Naive thymus-derived CD4-positive, alpha-beta T cell (primary cell): ENCODE measurements at regions not wholly inside any gene's neighbourhood (a gene's known extent, or its start where the extent isn't known, plus 50 kb on each side); places are given as distances from the start of the nearest gene placed in this dataset.

Source experiments
- ATAC-seq: fragments of 150-1000 bp; cut with Tn5 transposase; 2 replicates; pipeline ENCODE4 v1.10.0; 2021; ENCODE audit warnings: mild to moderate bottlenecking, moderate library complexity
- CTCF ChIA-PET: fragments of 350-600 bp; sonication (Branson Sonifier 250); formaldehyde crosslinking; loops from one replicate; lab custom pipeline; 2021; ENCODE audit warnings: antibody characterized with exemption; lab: Charles Lee
- POLR2A ChIA-PET: fragments of 350-600 bp; sonication (Branson Sonifier 250); formaldehyde crosslinking; loops from one replicate; lab custom pipeline; 2021; ENCODE audit warnings: antibody characterized with exemption, inconsistent platforms; lab: Charles Lee
- DNase-seq, 9 donors: peaks; one replicate each; pipeline versions ENCODE4 v3.0.0 to v3.0.0-alpha.2; 2020 to 2022; ENCODE audit warnings: mixed read lengths in 1 of 9
- H3K27ac ChIP-seq: one replicate; pipeline ENCODE4 v1.7.0; 2013; ENCODE audit warnings: mild to moderate bottlenecking, low read depth, low read length, moderate library complexity
- H3K27me3 ChIP-seq, 2 donors: one replicate each; pipeline ENCODE4 v1.7.0; 2013; ENCODE audit warnings: low read length in 2 of 2, mild to moderate bottlenecking in 2 of 2, moderate library complexity in 2 of 2; ENCODE audit not compliant: control insufficient read depth in 2 of 2, insufficient read depth in 2 of 2
- H3K36me3 ChIP-seq, 3 experiments: 1 replicate in 2 of 3; 2 replicates in 1 of 3; pipeline ENCODE4 v1.7.0; 2013; ENCODE audit warnings: low read length in 3 of 3, mild to moderate bottlenecking in 3 of 3, moderate library complexity in 1 of 3; ENCODE audit not compliant: insufficient read depth in 3 of 3, control insufficient read depth in 2 of 3
- H3K4me1 ChIP-seq, 2 donors: one replicate each; pipeline ENCODE4 v1.7.0; 2013; ENCODE audit warnings: low read length in 2 of 2, mild to moderate bottlenecking in 2 of 2, moderate library complexity in 1 of 2; ENCODE audit not compliant: control insufficient read depth in 2 of 2, insufficient read depth in 2 of 2
- H3K4me3 ChIP-seq: 2 replicates; pipeline ENCODE4 v1.7.0; 2013; ENCODE audit warnings: mild to moderate bottlenecking, low read length
- H3K9me3 ChIP-seq, 3 experiments: 1 replicate in 2 of 3; 2 replicates in 1 of 3; pipeline ENCODE4 v1.7.0; 2013; ENCODE audit warnings: low read length in 3 of 3; ENCODE audit not compliant: control insufficient read depth in 2 of 3
- H3K27ac Mint-ChIP-seq, 9 donors: one replicate each; pipeline ENCODE4 v1.8.0; 2020 to 2022; ENCODE audit warnings: mixed read lengths in 9 of 9, mild to moderate bottlenecking in 8 of 9, moderate library complexity in 5 of 9, inconsistent platforms in 2 of 9
- H3K27me3 Mint-ChIP-seq, 5 donors: one replicate each; pipeline ENCODE4 v1.8.0; 2021 to 2022; ENCODE audit warnings: mixed read lengths in 5 of 5, mild to moderate bottlenecking in 1 of 5
- H3K36me3 Mint-ChIP-seq, 5 donors: one replicate each; pipeline ENCODE4 v1.8.0; 2020 to 2022; ENCODE audit warnings: mixed read lengths in 5 of 5, mild to moderate bottlenecking in 3 of 5, inconsistent platforms in 1 of 5
- H3K4me1 Mint-ChIP-seq, 7 donors: one replicate each; pipeline ENCODE4 v1.8.0; 2020 to 2022; ENCODE audit warnings: mixed read lengths in 7 of 7, mild to moderate bottlenecking in 3 of 7, inconsistent platforms in 1 of 7
- H3K4me3 Mint-ChIP-seq, 10 donors: one replicate each; pipeline ENCODE4 v1.8.0; 2020 to 2022; ENCODE audit warnings: mild to moderate bottlenecking in 10 of 10, mixed read lengths in 10 of 10, moderate library complexity in 6 of 10, inconsistent platforms in 2 of 10
- H3K9me3 Mint-ChIP-seq, 11 donors: one replicate each; pipeline ENCODE4 v1.8.0; 2020 to 2022; ENCODE audit warnings: mixed read lengths in 11 of 11, mild to moderate bottlenecking in 4 of 11, inconsistent platforms in 1 of 11, moderate library complexity in 1 of 11
- intact Hi-C, 2 donors: fragments of 100-400 bp; cut with micrococcal nuclease; formaldehyde crosslinking; loops; one replicate each; pipeline ENCODE4 v1.15.1; 2023

GRCh38 chr2:172251231-172251630 is 148.5 kb upstream of the DLX2 start:
- Histone ChIP-seq H3K9me3 (no peaks in the 10 kb centered on the region), H3K4me3 (no peak overlapping the region), H3K4me1 (no peaks in the 10 kb centered on the region), H3K27ac (no peak overlapping the region), H3K27me3 (no peaks in the 10 kb centered on the region), H3K36me3 (no peaks in the 10 kb centered on the region)
- no peak for ATAC-seq
- no peak overlapping the region for H3K27ac Mint-ChIP-seq
- CTCF ChIA-PET = interaction anchor here (0.7 kb wide), 1 partner anchor 210 kb away, joined by 3 read pairs; no protein-coding TSS in a partner anchor
- intact Hi-C loops = no loop called here
- H3K4me1 Mint-ChIP-seq = peaks cover 0 to 37% (median 12%) of the 10 kb centered on the region in 7 donors
- POLR2A ChIA-PET = no interaction called here
- H3K4me3 Mint-ChIP-seq = no peak overlapping the region
- DNase-seq = no peak
- peaks cover 0 to 7% (median 0%) of the 10 kb centered on the region in 5 donors for H3K36me3 Mint-ChIP-seq
- H3K9me3 Mint-ChIP-seq = peaks cover 0 to 9% (median 0%) of the 10 kb centered on the region in 11 donors
- no peaks in the 10 kb centered on the region for H3K27me3 Mint-ChIP-seq

- ChIA-PET POLR2A (no interaction called here), CTCF (no interaction called here)
- Mint-ChIP-seq H3K36me3 (peaks cover 0 to 4% (median 0%) of the 10 kb centered on the region in 5 donors), H3K27me3 (peaks cover 0 to 6% (median 0%) of the 10 kb centered on the region in 5 donors), H3K4me1 (peaks cover 0 to 31% (median 11%) of the 10 kb centered on the region in 7 donors), H3K4me3 (no peak overlapping the region), H3K9me3 (peaks cover 0 to 2% (median 0%) of the 10 kb centered on the region in 11 donors), H3K27ac (no peak overlapping the region)
- ATAC-seq (no peak), DNase-seq (no peak)
- Histone ChIP-seq H3K27me3 (no peaks in the 10 kb centered on the region), H3K9me3 (no peaks in the 10 kb centered on the region), H3K4me1 (no peaks in the 10 kb centered on the region), H3K4me3 (no peak overlapping the region), H3K27ac (no peak overlapping the region), H3K36me3 (no peaks in the 10 kb centered on the region)
- intact Hi-C loops = no loop called here
Measured at GRCh38 chr2:172252154-172252553, 149.5 kb upstream of the DLX2 start.

GRCh38 chr2:172253190-172254052 is 150.7 kb upstream of the DLX2 start:
- CTCF ChIA-PET = interaction anchor here (1.4 kb wide), 1 partner anchor 14 kb away, joined by 6 read pairs; no protein-coding TSS in a partner anchor
- no peaks in the 10 kb centered on the region for H3K36me3 ChIP-seq
- H3K4me3 ChIP-seq = no peak overlapping the region
- H3K4me1 ChIP-seq = no peaks in the 10 kb centered on the region
- Mint-ChIP-seq H3K9me3 (no peaks in the 10 kb centered on the region), H3K36me3 (peaks cover 0 to 1% (median 0%) of the 10 kb centered on the region in 5 donors), H3K27ac (peak overlapping the region in 3 of 9 donors; percentile 51 to 87 (median 55)), H3K4me1 (peaks cover 0 to 31% (median 11%) of the 10 kb centered on the region in 7 donors), H3K27me3 (peaks cover 0 to 8% (median 0%) of the 10 kb centered on the region in 5 donors), H3K4me3 (no peak overlapping the region)
- H3K9me3 ChIP-seq = no peaks in the 10 kb centered on the region
- peak; percentile 81 for ATAC-seq
- no peak overlapping the region for H3K27ac ChIP-seq
- no peaks in the 10 kb centered on the region for H3K27me3 ChIP-seq
- DNase-seq = peak in 1 of 9 donors; percentile 59
- intact Hi-C loops = no loop called here
- POLR2A ChIA-PET = interaction anchor here (0.6 kb wide), 1 partner anchor 56 kb away, joined by 6 read pairs; no protein-coding TSS in a partner anchor

- intact Hi-C loops = no loop called here
- ChIA-PET CTCF (no interaction called here), POLR2A (no interaction called here)
- H3K36me3 ChIP-seq = no peaks in the 10 kb centered on the region
- H3K4me1 ChIP-seq = no peaks in the 10 kb centered on the region
- H3K27me3 ChIP-seq = no peaks in the 10 kb centered on the region
- H3K27ac Mint-ChIP-seq = no peak overlapping the region
- H3K4me3 ChIP-seq = no peak overlapping the region
- no peaks in the 10 kb centered on the region for H3K9me3 Mint-ChIP-seq
- H3K9me3 ChIP-seq = no peaks in the 10 kb centered on the region
- no peak for ATAC-seq
- peaks cover 0 to 8% (median 0%) of the 10 kb centered on the region in 5 donors for H3K27me3 Mint-ChIP-seq
- no peak overlapping the region for H3K4me3 Mint-ChIP-seq
- no peak for DNase-seq
- H3K36me3 Mint-ChIP-seq = peaks cover 0 to 1% (median 0%) of the 10 kb centered on the region in 5 donors
- no peak overlapping the region for H3K27ac ChIP-seq
- peaks cover 0 to 23% (median 11%) of the 10 kb centered on the region in 7 donors for H3K4me1 Mint-ChIP-seq
Measured at GRCh38 chr2:172256886-172257285, 154.2 kb upstream of the DLX2 start.

- no peak overlapping the region for H3K4me3 ChIP-seq
- H3K4me1 ChIP-seq = no peaks in the 10 kb centered on the region
- no peak for DNase-seq
- Mint-ChIP-seq H3K4me3 (no peak overlapping the region), H3K27me3 (peaks cover 0 to 8% (median 0%) of the 10 kb centered on the region in 5 donors), H3K36me3 (peaks cover 0 to 1% (median 0%) of the 10 kb centered on the region in 5 donors), H3K27ac (no peak overlapping the region), H3K9me3 (peaks cover 0 to 7% (median 0%) of the 10 kb centered on the region in 11 donors), H3K4me1 (peaks cover 0 to under 1% (median 0%) of the 10 kb centered on the region in 7 donors)
- ChIA-PET CTCF (no interaction called here), POLR2A (no interaction called here)
- intact Hi-C loops = no loop called here
- no peaks in the 10 kb centered on the region for H3K36me3 ChIP-seq
- H3K27me3 ChIP-seq = no peaks in the 10 kb centered on the region
- H3K9me3 ChIP-seq = no peaks in the 10 kb centered on the region
- no peak overlapping the region for H3K27ac ChIP-seq
- ATAC-seq = no peak
Measured at GRCh38 chr2:172259827-172260226, 157.1 kb upstream of the DLX2 start.

- Histone ChIP-seq H3K27me3 (no peaks in the 10 kb centered on the region), H3K9me3 (no peaks in the 10 kb centered on the region), H3K4me1 (no peaks in the 10 kb centered on the region), H3K4me3 (no peak overlapping the region), H3K36me3 (no peaks in the 10 kb centered on the region), H3K27ac (no peak overlapping the region)
- intact Hi-C loops = no loop called here
- H3K27me3 Mint-ChIP-seq = peaks cover 0 to 8% (median 0%) of the 10 kb centered on the region in 5 donors
- CTCF ChIA-PET = no interaction called here
- POLR2A ChIA-PET = no interaction called here
- DNase-seq = no peak
- no peak overlapping the region for H3K4me3 Mint-ChIP-seq
- no peaks in the 10 kb centered on the region for H3K4me1 Mint-ChIP-seq
- ATAC-seq = no peak
- H3K27ac Mint-ChIP-seq = no peak overlapping the region
- H3K9me3 Mint-ChIP-seq = peaks cover 0 to 9% (median 0%) of the 10 kb centered on the region in 11 donors
- H3K36me3 Mint-ChIP-seq = peaks cover 0 to 1% (median 0%) of the 10 kb centered on the region in 5 donors
Measured at GRCh38 chr2:172260336-172260735, 157.6 kb upstream of the DLX2 start.
